Esophagus muscularis mucosa (tissue), 4 donors: ENCODE measurements at regions not wholly inside any gene's neighbourhood (a gene's known extent, or its start where the extent isn't known, plus 50 kb on each side); places are given as distances from the start of the nearest gene placed in this dataset.

ENCODE experiments used
- EP300 ChIP-seq: sonication (generic); formaldehyde crosslinking; IDR thresholded peaks from one replicate; pipeline ENCODE4 v1.6.1; 2017; ENCODE audit warnings: antibody characterized with exemption
- POLR2AphosphoS5 ChIP-seq, 2 donors: sonication (generic); formaldehyde crosslinking; IDR thresholded peaks; one replicate each; pipeline ENCODE4 v1.6.1; 2017; ENCODE audit warnings: antibody characterized with exemption in 2 of 2
- TF ChIP-seq, protein P1 (sequence below), 3 experiments: fragments of 200-600 bp in 2 of 3; fragments of 450-650 bp in 1 of 3; sonication (generic) in 2 of 3; IDR thresholded peaks; one replicate each; pipeline ENCODE4 v1.5.1; 2017 to 2019; ENCODE audit warnings: antibody characterized with exemption in 3 of 3, mild to moderate bottlenecking in 2 of 3, moderate library complexity in 1 of 3

DNA sequence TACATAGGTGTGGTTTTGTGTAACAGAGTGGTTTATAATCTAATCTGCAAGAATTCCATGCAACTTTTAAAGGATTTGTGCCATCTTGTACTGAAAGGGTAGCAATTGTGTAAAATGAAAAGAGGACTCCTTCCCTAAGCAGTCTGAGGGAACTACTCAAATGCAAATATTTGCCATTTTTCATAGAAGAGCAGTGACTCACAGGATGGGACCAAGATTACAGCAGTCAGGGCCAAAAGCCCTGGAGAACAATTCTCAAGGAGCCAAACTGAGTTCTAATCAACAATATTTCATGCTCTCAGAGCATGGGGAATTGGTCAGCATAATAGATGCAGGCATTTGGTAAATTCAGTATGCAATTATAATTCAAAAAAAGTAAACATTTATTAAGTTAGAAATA lies 495.8 kb downstream of the CHSY3 start:
- no peak for TF ChIP-seq EP300
- TF ChIP-seq, protein P1, sequence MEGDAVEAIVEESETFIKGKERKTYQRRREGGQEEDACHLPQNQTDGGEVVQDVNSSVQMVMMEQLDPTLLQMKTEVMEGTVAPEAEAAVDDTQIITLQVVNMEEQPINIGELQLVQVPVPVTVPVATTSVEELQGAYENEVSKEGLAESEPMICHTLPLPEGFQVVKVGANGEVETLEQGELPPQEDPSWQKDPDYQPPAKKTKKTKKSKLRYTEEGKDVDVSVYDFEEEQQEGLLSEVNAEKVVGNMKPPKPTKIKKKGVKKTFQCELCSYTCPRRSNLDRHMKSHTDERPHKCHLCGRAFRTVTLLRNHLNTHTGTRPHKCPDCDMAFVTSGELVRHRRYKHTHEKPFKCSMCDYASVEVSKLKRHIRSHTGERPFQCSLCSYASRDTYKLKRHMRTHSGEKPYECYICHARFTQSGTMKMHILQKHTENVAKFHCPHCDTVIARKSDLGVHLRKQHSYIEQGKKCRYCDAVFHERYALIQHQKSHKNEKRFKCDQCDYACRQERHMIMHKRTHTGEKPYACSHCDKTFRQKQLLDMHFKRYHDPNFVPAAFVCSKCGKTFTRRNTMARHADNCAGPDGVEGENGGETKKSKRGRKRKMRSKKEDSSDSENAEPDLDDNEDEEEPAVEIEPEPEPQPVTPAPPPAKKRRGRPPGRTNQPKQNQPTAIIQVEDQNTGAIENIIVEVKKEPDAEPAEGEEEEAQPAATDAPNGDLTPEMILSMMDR (IDR thresholded peaks at IDR 0.05) = no peak
- no peak for TF ChIP-seq POLR2AphosphoS5 (IDR thresholded peaks at IDR 0.05)
